Colonic mucosa (tissue), 4 donors: ENCODE measurements at regions not wholly inside any gene's neighbourhood (a gene's known extent, or its start where the extent isn't known, plus 50 kb on each side); places are given as distances from the start of the nearest gene placed in this dataset.
"Not testable (repeated sequence)": the region's sequence is repeated elsewhere in the genome, so short reads cannot be mapped to it uniquely, and the experiment has no call there.

Experiments
- DNase-seq: peaks from one replicate; pipeline ENCODE4 v3.0.0-alpha.2; 2020
- H3K27ac ChIP-seq: fragments of 200-600 bp; one replicate; pipeline ENCODE4 v1.8.0; 2021
- H3K27me3 ChIP-seq: fragments of 200-600 bp; one replicate; pipeline ENCODE4 v1.8.0; 2021
- H3K36me3 ChIP-seq: fragments of 200-600 bp; one replicate; pipeline ENCODE4 v1.8.0; 2021
- H3K4me1 ChIP-seq: fragments of 200-600 bp; one replicate; pipeline ENCODE4 v1.8.0; 2021; ENCODE audit warnings: mild to moderate bottlenecking
- H3K4me3 ChIP-seq: fragments of 200-600 bp; one replicate; pipeline ENCODE4 v1.8.0; 2021
- H3K9ac ChIP-seq, 2 donors: one replicate each; pipeline ENCODE4 v1.7.0; 2013; ENCODE audit warnings: control low read depth in 2 of 2, low read depth in 2 of 2, low read length in 2 of 2
- H3K9me3 ChIP-seq: fragments of 200-600 bp; one replicate; pipeline ENCODE4 v1.8.0; 2021
- intact Hi-C: fragments of 100-400 bp; cut with DNase I; formaldehyde crosslinking; loops from one replicate; pipeline ENCODE4 v1.14.1; 2022
- donor health status: healthy.
- donor health status: DM: no; HTN: no; CAD: no.
- donor health status: DM: no; HTN: no; CAD: no.

DNA sequence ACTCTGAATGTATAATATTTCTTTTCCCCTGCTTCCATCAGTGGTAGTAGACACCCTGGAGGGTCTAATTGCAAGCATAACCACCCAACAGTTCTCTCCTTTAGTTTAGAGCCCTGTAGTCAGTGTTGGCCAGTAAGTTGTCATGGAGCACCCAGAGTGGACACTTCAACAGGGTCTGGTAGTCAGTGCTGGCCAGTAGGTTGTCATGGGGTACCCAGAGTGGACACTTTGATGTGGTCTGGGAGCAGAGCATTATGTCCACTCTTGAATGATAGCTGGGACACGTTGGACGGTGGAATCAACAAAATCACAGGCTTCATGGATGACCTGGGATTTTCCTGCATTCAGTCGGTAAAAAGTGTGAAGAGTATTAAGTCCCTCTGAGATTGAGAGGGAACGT lies 864.9 kb upstream of the TPTE start:
- H3K27me3 ChIP-seq, H3K4me3 ChIP-seq, H3K9me3 ChIP-seq, H3K9ac ChIP-seq, H3K36me3 ChIP-seq, intact Hi-C loops, DNase-seq, H3K4me1 ChIP-seq, H3K27ac ChIP-seq: not testable (repeated sequence)

GRCh38 chr21:9657779-9658178 lies 863.6 kb upstream of the TPTE start:
- H3K9me3 ChIP-seq, DNase-seq, H3K27me3 ChIP-seq, intact Hi-C loops, H3K4me3 ChIP-seq, H3K9ac ChIP-seq, H3K36me3 ChIP-seq, H3K27ac ChIP-seq, H3K4me1 ChIP-seq: not testable (repeated sequence)

DNA sequence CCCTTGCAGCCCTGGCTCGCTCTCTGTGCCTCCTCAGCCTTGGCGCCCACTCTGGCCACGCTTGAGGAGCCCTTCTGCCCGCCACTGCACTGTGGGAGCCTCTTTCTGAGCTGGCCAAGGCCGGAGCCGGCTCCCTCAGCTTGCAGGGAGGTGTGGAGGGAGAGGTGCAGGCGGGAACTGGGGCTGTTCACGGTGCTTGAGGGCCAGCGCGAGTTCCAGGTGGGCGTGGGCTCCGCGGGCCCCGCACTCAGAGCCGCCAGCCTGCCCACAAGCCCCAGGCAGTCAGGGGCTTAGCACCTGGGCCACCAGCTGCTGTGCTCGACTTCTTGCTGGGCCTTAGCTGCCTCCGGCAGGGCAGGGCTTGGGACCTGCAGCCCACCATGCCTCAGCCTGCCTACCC lies 861.5 kb upstream of the TPTE start:
- H3K36me3 ChIP-seq, H3K9me3 ChIP-seq, DNase-seq, intact Hi-C loops, H3K27ac ChIP-seq, H3K4me3 ChIP-seq, H3K9ac ChIP-seq, H3K27me3 ChIP-seq, H3K4me1 ChIP-seq: not testable (repeated sequence)

- H3K4me1 ChIP-seq, DNase-seq, H3K4me3 ChIP-seq, H3K9ac ChIP-seq, H3K36me3 ChIP-seq, H3K27ac ChIP-seq, intact Hi-C loops, H3K9me3 ChIP-seq, H3K27me3 ChIP-seq: not testable (repeated sequence)
These were observed 857.3 kb upstream of the TPTE start for GRCh38 chr21:9663914-9664729.

GRCh38 chr21:9675811-9676210 lies 845.6 kb upstream of the TPTE start:
- H3K36me3 ChIP-seq, H3K9me3 ChIP-seq, intact Hi-C loops, H3K27ac ChIP-seq, DNase-seq, H3K27me3 ChIP-seq, H3K9ac ChIP-seq, H3K4me3 ChIP-seq, H3K4me1 ChIP-seq: not testable (repeated sequence)

- DNase-seq, intact Hi-C loops, H3K9ac ChIP-seq, H3K4me1 ChIP-seq, H3K9me3 ChIP-seq, H3K4me3 ChIP-seq, H3K27me3 ChIP-seq, H3K36me3 ChIP-seq, H3K27ac ChIP-seq: not testable (repeated sequence)
These were observed 842.4 kb upstream of the TPTE start for GRCh38 chr21:9679029-9679428.

DNA sequence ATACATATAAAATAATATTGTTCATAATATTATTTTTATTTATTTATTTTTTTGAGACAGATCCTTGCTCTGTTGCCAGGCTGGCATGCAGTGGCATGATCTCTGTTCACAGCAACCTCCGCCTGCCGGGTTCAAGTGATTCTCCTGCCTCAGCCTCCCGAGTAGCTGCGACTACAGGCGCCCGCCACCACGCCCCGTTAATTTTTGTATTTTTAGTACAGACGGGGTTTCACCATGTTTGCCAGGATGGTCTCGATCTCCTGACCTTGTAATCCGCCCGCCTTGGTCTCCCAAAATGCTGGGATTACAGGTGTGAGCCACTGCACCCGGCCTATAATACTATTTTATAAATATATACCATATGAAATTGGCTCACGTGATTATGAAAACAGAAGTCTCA lies 832.4 kb upstream of the TPTE start:
- H3K4me1 ChIP-seq, H3K9me3 ChIP-seq, H3K36me3 ChIP-seq, H3K9ac ChIP-seq, DNase-seq, H3K27ac ChIP-seq, intact Hi-C loops, H3K27me3 ChIP-seq, H3K4me3 ChIP-seq: not testable (repeated sequence)

DNA sequence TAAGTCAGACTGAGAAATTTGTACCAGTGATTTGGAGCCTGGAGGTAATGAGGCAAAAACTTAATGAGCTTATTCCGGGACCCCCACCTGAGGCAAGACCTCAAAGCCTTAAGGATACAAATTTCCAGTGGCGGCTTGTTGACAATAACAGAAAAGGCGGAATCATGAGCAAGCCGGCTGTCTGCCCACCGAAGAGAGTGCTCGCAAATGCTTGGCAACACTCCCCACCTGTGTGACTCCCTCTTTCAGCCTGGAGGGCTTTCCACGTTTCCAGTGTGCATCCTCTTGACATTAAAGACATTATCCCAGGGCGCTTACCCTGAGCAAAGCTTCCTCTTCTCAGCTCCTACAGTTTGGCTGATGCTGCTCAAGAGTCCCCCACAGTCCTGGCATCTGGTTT lies 830.4 kb upstream of the TPTE start:
- H3K4me1 ChIP-seq, intact Hi-C loops, H3K36me3 ChIP-seq, H3K9me3 ChIP-seq, H3K9ac ChIP-seq, H3K27me3 ChIP-seq, H3K4me3 ChIP-seq, DNase-seq, H3K27ac ChIP-seq: not testable (repeated sequence)

- not testable (repeated sequence) for H3K27ac ChIP-seq
These were observed 825.6 kb upstream of the TPTE start for GRCh38 chr21:9695759-9696158.

GRCh38 chr21:9697751-9698150 lies 823.6 kb upstream of the TPTE start:
- H3K9ac ChIP-seq, H3K27ac ChIP-seq, H3K36me3 ChIP-seq, H3K27me3 ChIP-seq, H3K9me3 ChIP-seq, H3K4me3 ChIP-seq, H3K4me1 ChIP-seq, DNase-seq, intact Hi-C loops: not testable (repeated sequence)

More at GRCh38 chr21:9695759-9696158, 825.6 kb upstream of the TPTE start:
- H3K36me3 ChIP-seq, H3K9me3 ChIP-seq, H3K4me3 ChIP-seq, intact Hi-C loops, DNase-seq, H3K27me3 ChIP-seq, H3K9ac ChIP-seq, H3K4me1 ChIP-seq: not testable (repeated sequence)

- H3K9me3 ChIP-seq, H3K27me3 ChIP-seq, H3K9ac ChIP-seq, H3K4me1 ChIP-seq, intact Hi-C loops, DNase-seq, H3K4me3 ChIP-seq, H3K27ac ChIP-seq, H3K36me3 ChIP-seq: not testable (repeated sequence)
These were observed 816.4 kb upstream of the TPTE start for GRCh38 chr21:9705016-9705415.

- H3K27me3 ChIP-seq, H3K36me3 ChIP-seq, H3K9me3 ChIP-seq, DNase-seq, H3K9ac ChIP-seq, H3K4me3 ChIP-seq, intact Hi-C loops, H3K27ac ChIP-seq, H3K4me1 ChIP-seq: not testable (repeated sequence)
These were observed 815.9 kb upstream of the TPTE start for GRCh38 chr21:9705455-9705854.

GRCh38 chr21:9724542-9724941 lies 796.8 kb upstream of the TPTE start:
- H3K36me3 ChIP-seq, H3K4me3 ChIP-seq, intact Hi-C loops, DNase-seq, H3K4me1 ChIP-seq, H3K27me3 ChIP-seq, H3K9me3 ChIP-seq, H3K9ac ChIP-seq, H3K27ac ChIP-seq: not testable (repeated sequence)

DNA sequence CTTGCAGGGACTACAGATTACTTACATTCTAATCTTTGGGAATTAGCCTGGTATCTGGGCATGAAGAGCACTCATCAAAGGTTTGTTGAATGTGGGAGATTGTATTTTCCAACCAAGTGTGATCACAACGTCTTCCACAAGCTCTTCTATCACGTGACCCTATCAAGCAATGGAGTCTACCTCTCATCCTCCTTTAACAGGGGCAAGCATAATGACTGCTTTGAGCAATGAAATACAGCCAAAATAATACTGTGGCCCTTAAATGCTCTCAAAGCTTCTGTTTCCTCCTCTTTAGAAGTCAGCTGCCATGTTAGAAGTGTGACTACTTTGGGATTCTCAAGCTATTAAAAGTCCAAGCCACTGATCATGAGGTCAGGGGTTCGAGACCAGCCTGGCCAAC lies 794.2 kb upstream of the TPTE start:
- H3K4me3 ChIP-seq, DNase-seq, H3K27me3 ChIP-seq, H3K9me3 ChIP-seq, intact Hi-C loops, H3K4me1 ChIP-seq, H3K9ac ChIP-seq, H3K36me3 ChIP-seq, H3K27ac ChIP-seq: not testable (repeated sequence)
